ENCODE measurements at regions not wholly inside any gene's neighbourhood (a gene's known extent, or its start where the extent isn't known, plus 50 kb on each side); places are given as distances from the start of the nearest gene placed in this dataset.
A peak's percentile ranks its signal among the peaks of the same experiment; 100 is the strongest.

DNA sequence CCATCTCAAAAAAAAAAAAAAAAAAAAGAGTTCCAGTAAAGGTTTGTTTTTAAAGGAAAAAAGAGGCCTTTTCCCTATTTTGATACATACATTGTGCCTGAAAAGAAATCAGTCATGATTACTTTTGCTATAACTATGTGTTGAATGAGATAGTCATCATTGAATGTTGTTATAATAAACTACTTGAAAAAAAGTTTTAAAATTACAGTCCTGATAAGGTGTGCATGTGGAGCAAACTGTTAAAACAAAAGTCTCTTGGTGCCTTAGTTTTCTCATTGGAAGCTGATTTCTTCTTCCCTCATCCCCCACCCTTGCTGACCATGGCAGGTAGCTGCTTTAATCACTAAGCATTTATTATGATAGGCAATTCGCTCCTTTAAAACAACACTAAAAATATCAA is 172.3 kb upstream of the TBCA start:
- no peak for DNase-seq (ENCODE audit: low read depth)

DNA sequence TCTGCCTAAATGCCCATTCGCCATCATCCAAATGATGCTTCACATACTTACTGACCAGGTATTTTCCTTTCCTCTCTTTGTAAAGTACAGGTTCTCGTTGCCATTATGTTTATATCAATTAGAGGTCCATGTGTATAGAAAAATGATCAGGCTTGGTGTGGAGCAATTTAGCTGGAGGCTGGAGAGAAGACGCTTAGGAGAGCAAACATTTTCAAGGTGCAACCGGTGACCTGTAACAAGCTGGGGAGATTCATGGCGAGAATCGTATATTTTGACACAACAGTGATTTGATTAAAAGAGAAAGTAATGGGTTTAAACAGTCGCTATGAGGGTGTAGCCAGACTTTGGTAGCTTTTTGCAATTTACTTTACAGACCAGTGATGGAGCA is 170.9 kb upstream of the TBCA start:
- no peak for DNase-seq (ENCODE audit: low read depth)

DNA sequence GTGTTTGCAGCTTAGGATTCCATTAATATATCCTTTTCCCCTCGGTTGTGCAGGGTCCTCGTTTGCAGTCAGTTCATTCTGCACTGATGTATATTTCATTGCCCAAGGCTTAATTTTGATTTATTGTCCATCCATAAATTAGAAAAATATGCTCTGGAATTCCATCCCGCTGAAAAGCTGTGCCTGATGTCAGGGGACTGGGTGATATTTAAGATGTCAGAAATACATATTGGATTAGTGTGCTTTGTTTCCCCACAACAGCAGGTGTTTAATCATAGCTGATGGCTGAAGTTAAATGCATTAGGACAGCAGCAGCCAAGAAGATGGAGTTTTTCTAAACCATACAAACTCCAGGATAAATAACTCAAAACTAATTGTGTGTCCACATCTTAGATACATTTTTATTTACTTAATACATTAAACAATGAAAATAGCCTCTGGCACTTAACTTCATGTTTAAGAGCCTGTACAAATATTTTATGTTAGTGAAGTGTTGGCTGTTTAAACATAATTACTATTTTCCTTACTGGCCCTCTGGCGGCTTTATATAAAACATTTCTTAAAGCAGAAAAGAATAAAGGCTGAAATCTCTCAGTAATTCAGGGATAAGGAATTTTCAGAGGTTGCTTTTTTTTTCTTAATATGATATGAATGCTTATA is 170.4 kb upstream of the TBCA start:
- no peak for DNase-seq (ENCODE audit: low read depth)

DNA sequence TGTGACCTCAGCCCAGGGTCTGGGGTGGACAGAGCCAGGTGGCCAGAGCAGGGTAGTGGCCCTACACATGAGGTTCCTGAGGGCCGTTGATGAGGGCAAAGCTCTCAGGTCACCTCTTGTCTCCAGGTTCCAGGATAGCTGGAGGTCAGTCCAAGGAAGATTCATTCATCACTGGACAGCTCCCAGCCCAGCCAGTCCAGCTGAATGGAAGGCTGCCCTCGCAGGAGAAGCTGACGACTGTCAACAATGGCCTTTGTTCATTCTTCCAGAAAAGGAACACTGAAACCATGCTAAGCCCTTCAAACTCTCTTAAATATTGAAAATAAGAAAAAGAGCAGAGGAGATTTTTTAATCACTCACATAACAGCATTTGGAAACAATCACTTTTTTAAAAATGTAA is 169.7 kb upstream of the TBCA start:
- DNase-seq (ENCODE audit: low read depth) = no peak

DNA sequence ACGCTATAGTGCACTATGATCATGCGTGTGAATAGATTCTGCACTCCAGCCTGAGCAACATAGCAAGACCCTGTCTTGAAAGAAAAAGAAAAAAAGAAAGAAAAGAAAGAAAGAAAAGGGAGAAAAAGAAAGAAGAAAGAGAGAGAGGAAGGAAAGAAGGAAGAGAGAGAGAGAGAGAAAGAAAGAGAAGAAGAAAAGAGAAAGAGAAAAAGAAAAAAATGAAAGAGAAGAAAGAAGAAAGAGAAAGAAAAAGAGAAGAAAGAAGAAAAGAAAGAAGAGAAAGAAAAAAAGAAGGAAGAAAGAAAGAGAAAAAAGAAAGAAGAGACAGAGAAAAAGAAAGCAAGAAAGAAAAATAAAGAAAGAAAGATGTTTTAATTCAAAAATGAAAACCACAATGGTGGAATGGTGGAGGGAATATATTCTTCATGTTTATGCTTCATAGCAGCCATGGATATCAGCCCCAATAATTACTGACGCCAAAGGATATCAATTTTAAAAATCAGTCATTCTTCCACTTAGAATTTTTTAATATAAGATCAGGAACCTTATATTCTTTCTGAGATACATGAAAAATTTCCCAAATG is 168.7 kb upstream of the TBCA start:
- no peak for DNase-seq (ENCODE audit: low read depth)

DNA sequence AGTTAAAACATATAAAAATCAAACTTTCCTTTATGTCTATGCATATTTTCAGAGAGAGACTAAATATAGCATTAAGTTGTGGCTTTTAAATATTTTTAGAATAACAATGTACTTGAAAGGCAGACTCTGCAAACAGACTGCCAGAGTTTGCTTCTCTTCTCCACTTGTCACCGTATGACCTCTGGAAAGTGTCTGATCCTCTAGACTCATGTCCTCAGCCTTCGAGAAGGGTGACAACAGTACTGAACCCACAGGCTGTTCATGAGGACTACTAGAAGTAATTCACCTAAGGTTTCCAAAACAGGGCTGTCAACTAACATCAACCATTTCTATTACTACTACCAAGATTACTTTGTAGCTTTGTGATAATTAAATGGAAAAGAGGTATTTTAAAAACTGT is 167.7 kb upstream of the TBCA start:
- DNase-seq (ENCODE audit: low read depth) = no peak

DNA sequence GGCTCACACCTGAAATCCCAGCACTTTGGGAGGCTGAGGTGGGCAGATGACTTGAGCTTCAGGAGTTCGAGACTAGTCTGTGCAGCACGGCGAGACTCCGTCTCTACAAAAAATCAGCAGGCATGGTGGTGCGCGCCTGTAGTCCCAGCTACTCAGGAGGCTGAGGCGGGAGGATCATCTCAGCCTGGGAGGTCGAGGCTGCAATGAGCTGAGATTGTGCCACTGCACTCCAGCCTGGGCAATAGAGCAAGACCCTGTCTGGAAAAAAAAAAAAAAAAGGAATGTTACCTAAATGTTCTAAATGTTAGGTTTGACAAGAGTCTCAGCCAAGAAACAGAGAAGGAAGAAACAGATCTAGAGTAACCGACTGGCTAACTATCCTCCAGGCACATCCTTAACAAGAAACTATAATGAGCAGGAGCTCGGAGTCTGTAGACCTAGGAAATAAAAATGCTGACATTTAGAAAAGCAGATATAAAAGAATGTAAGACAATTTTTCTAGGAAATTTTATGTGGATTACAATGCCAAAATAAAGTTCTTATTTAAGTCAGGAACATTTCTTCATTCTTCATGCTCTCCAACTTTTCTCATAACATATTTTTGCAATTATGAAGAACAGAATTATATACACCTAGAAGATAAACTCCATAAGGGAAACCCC is 166.6 kb upstream of the TBCA start:
- DNase-seq (ENCODE audit: low read depth) = no peak

DNA sequence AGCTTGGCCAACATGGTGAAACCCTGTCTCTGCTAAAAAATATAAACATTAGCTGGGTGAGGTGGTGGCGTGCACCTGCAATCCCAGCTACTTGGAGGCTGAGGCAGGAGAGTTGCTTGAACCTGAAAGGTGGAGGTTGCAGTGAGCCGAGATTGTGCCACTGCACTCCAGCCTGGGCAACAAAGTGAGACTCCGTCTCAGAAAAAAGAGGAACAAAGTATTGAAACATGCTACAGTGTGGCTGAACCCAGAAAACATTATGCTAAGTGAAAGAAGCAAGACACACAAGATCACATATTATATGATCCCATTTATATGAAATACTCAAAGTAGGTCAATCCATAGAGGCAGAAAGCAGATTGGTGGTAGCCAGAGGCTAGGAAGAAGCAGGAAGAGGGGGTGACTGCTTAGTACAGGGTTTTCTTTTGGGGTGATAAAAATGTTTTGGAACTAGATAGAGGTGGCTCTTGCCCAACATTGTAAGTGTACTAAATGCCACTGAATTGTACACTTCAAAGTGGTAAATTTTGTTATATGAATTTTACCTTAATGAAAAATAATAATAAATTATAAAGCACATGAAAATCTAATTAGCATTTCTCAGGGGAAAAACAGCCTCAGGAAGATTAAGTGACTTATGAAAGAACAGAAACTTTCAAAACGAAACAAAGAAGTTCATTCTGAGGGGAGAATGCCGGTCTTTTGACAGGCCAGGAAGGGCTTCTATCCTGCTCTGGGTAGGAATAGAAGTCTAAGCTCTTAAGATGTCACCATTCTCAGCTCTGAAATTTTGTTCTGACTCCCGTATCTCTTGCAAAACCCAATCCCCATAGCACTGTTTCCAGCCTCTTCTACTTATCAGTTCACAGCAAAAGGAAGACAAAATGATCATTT is 161.1 kb upstream of the TBCA start:
- DNase-seq (ENCODE audit: low read depth) = no peak

DNA sequence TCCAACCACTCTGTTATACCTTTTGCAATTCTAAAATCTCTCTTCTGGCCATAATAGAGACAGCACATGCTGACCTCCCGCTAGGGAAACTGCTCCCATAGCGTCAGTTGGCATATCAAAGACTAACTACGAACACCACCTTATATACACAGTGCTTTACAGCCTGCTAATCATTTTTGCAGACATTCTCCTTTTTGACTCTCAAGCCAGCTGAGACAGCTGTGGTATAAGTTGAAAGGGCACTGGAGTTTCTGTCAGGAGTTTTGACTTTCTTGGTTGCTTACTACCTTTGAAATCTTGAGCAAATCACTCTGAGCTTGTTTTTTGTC is 160.2 kb upstream of the TBCA start:
- no peak for DNase-seq (ENCODE audit: low read depth)

DNA sequence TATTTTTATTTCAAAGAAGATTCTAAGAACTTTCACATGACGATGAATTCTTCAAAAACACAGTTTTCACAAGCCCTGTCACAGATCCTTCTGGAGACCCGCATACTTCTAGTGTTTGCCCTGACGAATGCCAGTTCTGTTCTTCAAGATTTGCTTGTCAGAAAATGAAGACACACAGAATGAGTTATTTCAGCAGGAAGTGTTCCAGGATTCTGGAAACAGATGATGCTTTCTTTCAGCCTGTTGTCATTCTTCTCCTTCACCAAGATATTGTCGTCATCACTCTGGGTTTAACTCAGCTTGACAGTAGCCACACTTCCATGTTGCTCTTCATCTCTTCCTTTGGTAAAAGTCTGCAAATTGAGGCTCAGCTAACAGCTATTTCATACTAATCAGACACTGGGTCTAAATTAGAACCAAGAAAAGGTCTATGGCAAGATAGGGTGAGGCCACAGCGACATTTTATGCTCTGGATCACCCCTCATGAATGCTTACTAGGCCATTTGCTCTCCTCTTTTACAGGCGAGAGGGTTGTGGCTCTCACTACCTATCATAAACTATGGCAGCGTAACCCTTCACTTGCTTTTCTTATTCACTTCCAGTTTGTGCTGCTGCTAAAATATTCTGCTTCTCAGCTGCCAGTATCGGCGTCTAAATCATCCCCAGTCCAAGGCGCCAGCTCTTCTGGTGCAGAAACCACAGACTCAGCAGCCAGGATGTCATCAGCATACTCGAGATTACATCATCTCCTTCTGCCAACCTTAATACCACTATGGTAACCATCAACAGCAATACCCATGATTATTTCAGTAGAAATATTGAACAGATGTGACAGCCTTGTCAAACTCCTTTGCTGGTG is 159.6 kb upstream of the TBCA start:
- peak; percentile 71 for DNase-seq (ENCODE audit: low read depth)

DNA sequence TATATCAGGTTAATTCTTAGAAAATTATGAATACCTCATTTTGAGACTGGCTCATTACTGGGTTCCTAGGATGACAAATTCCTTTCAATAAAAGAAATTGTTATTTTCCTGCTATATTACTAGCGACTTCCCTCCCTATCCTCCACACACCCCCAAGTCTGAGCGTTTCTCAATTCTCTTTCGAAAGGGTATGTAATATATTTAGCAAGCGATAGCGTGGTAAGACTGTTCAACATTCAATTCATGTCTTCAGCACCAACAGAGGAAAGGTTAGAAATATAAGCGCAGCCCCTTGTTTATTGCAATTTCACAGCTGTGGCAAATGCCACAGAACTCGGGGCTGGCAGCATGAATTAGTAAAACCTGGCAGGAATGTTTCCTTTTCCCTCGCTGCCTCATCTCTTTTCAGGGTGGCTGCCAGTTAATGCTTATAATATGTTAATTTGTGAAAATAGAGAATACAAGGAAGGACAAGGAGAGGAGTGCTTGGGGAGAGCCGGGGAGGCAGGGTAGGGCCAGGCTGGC is 152.7 kb upstream of the TBCA start:
- DNase-seq (ENCODE audit: low read depth) = no peak

DNA sequence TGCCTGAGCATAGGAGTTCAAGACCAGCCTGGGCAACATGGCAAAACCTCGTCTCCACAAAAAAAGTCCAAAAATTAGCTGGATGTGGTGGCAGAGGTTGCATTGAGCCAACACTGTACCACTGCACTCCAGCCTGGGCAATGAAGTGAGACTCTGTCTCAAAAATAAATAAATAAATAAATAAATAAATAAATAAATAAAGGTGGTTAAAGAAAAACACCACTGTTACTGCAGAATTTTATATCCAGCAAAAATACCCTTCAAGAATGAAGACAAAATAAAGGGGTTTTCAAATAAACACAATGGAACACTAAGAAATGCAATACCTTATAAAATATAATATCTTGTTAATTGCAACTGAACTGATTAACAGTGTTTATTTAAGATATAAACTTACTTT is 150.2 kb upstream of the TBCA start:
- DNase-seq (ENCODE audit: low read depth) = no peak

DNA sequence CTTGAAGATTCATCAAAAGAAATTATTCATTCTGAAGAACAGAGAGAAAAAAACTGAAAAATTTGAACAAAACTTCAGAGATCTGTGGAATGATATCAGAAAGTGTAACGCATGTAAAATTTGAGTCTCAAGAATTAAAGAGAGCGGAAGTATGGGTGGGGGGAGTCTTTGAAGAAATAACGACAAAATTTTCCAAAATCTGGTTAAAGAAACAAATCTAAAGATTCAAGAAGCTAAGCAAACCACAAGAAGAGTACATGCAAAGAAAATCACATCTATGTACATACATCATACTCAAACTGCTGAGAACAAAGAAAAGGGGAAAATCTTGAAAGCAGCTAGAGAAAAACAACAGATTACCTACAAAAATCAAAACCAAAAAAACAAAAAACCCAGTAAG is 149.4 kb upstream of the TBCA start:
- no peak for DNase-seq (ENCODE audit: low read depth)

DNA sequence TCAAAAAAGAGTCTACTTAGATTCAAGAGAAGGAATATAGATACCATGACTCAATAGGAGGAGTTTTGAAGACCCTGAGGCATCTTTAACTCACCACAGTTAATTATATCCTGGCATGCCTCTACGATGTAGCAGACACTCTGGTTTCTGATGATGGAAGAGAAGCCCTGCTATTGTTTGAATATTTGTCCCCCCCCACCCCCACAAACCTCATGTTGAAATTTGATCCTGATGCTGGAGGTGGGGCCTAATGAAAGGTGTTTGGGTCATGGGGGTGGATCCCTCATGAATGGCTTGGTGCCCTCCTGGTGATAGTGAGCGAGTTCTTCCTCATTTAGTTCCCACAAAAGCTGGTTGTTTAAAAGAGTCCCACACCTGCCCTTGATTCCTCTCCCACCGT is 147.9 kb upstream of the TBCA start:
- DNase-seq (ENCODE audit: low read depth) = peak; percentile 47

DNA sequence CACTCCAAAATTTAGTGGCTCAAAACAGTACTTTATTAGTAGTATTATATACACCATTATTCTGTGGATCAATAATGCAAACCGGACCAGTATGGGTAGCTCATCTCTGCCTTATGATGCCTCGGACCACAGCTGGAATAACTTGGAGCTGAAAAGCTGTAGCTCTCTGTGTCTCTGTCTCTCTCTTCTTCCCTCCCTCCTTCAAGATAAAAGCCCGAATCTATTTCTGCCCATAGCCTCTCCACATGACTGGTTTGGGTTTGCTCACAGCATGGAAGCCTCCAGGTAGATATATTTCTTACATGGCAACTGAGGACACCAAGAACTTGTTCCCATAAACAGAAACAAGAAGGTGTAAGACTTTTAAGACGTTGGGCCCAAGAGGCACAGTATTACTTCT is 147.5 kb upstream of the TBCA start:
- no peak for DNase-seq (ENCODE audit: low read depth)

DNA sequence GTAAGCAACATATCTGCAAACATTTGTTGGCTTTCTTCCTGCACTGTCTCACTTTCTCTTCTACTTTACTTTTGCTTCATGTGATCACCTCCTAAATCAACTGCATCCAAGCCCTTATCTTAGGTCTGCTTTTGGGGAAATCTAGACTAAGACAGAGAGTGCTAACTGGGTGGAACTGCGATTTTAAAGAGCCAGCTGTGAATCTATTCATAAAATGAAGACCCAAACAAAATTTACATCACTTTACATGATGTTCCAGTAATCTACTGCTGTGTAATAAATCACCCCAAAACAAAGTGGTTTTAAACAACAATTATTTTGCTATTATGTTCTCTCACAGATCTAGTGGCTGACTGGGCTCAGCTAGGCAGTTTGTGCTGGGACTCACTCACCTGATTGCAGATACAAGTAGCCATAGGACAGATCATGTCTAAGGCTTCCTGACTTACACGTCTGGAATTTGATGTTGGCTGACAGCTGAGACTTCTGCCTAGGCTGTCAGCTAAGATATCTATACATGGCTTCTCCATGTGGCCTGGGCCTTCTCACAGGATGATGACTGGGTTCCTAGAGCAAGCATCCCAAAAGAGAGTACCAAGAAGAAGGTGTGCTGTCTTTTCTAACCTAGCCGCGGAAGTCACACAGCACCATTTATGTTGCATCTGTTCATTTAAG is 145.1 kb upstream of the TBCA start:
- no peak for DNase-seq (ENCODE audit: low read depth)

DNA sequence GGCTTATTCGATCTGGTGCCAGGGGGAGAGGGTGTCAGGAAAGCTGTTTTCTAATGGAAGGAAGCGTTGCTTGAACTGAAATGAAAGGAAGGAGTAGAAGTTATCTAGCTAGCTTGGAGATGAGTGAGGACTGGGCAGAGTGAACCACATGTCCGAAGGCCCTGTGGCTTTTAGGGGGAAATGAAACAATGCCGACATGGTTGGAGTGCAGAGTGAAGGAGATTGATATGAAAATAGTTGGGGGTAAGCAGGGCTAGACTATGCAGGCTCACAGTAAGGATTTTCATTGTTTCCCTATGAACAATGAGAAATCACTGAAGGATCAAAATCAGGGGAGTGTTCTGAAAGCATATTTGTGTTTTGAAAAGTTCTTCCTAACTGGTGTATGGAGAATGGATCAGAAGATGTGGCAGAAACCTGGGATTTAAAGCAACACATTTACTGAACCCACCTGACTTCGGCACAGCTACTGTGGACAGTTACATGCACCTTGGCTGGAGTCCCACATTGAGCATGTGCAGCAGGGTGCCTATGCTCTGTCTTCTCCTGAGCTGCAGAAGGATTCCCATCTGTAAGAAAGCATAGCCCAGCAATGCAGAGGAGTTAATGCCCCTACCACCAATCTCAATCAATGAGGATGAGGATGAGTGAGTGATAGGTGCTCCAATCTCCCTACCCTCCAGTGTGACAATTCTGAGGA is 144.4 kb upstream of the TBCA start:
- no peak for DNase-seq (ENCODE audit: low read depth)

DNA sequence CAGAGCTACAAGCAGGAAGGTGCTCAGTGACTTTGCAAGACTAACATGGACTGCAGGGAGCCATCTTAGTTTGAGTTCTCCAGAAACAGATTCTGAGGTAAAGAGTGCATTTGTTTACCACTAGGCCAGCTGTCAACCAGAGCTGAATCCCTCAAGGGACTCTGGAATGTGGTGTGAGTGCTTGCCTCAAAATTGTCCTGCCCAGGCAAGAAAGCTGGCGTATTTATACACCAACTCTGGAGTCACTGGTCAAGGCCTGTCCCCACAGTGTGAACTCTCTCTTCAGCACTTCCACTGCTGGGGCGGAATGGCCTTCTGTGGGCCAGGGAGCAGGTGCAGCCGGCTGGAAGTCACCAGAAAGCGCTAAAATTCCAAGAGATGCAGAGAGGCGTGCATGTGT is 139.2 kb upstream of the TBCA start:
- no peak for DNase-seq (ENCODE audit: low read depth)

DNA sequence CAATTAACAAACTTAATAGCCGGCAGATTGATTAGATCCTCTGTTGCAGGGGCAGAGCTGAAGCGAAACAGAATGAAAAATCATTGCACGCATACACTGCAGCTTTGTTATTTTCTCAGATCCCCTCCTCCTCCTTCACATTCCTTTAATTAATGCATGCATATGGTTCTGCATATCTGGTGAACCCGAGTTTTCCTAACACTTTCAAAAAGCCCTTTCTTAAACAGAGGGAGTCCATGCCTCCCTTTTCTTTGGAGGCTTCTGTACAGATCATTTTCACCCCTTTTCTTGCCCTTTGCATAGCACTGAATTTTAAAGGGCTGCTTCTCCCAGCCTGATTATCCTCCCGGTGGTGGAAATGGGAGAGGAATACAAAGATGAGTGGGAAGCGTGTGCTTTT is 136.6 kb upstream of the TBCA start:
- no peak for DNase-seq (ENCODE audit: low read depth)

DNA sequence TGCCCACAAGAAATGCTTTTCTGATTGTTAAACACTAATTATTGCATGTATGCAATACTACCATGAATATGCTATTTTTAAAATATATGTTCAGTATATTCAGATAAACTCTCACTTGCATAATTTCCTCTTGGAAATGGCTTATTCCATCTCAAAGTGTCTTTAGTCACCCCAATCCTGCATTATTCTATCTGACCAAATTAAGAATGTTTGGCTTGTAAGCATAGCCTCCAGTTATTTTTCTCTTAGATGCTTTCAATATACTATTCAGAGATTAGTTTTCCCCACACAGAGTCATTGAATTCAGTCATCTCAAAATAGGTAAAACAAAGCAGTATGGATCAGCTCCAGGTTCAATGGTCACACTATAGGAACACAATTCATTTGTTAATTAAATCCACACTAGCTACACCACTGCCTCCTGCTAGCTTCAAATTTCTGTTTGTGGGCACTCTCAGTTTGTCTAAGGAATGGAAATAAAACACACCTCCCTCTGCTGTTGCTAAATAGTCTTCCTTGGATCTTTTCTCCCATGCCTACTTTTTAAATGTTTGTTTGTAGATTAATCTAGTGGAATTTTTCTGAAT is 134.6 kb upstream of the TBCA start:
- DNase-seq (ENCODE audit: low read depth) = no peak

All from HT1080 (cell line).